ENCODE measurements at regions not wholly inside any gene's neighbourhood (a gene's known extent, or its start where the extent isn't known, plus 50 kb on each side); places are given as distances from the start of the nearest gene placed in this dataset.

DNA sequence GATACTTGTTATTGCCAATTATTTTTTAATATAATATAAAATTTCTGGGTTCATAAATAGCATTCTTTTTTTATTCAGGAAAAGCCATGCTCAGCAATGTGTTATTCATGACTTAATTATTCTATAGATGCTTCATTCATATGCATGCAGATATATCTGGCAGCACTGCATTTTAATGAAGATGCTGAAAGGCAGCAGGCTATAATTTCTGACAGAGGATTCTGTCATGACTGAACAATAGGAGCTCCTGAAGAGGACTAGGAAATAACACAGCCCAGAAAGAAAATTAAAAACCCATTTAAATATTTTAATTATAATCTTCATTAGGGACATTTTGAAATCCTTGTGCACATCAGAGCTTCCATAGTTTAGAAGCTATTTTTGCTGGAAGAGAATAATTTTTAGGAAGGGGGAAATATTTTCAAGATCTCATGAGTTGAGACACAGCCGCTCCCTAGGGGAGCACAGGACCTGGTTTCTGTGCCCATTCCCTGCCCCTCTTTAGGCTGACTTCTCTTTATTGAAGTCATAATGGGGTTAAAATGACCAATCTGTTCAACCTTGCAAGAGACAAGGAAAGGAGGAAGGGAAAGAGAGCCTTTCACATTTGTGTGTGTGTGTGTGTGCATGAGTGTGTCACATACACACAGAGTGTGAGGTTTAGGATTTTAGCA, 83.9 kb downstream of the RPE65 start:
- Histone ChIP-seq H3K9me1 (ENCODE audit: insufficient read depth, low read length) (no peaks in the 10 kb centered on the region), H3K4me1 (ENCODE audit: control insufficient read depth, insufficient read depth, low read length) (no peaks in the 10 kb centered on the region; the same call in 1 of the 2 replicates), H4K20me1 (ENCODE audit: insufficient read depth, low read length) (no peaks in the 10 kb centered on the region), H2AFZ (replicated peaks; ENCODE audit: low read length, poor library complexity) (no peak overlapping the region), H4K5ac (ENCODE audit: low read depth, low read length) (no peak overlapping the region), H3K36me3 (ENCODE audit: control insufficient read depth, insufficient read depth, low read length) (no peaks in the 10 kb centered on the region), H3K23ac (ENCODE audit: low read depth, low read length) (no peak overlapping the region; the same call in 1 of the 2 replicates), H3K4me2 (ENCODE audit: low read depth, low read length) (no peak overlapping the region), H3K27me3 (ENCODE audit: control insufficient read depth, insufficient read depth, low read length) (no peaks in the 10 kb centered on the region), H3K18ac (ENCODE audit: low read depth, low read length) (no peak overlapping the region), H3K9me3 (ENCODE audit: control insufficient read depth, insufficient read depth, low read length) (no peaks in the 10 kb centered on the region), H2BK15ac (ENCODE audit: low read depth, low read length) (no peak overlapping the region), H2BK20ac (ENCODE audit: low read depth, low read length) (no peak overlapping the region), H2BK5ac (ENCODE audit: low read depth, low read length, poor library complexity, severe bottlenecking) (no peak overlapping the region), H3K9ac (ENCODE audit: low read depth, low read length) (no peak overlapping the region), H4K91ac (ENCODE audit: insufficient read depth, low read depth, low read length) (no peak overlapping the region), H4K8ac (ENCODE audit: low read depth in 2 of 2, low read length in 2 of 2) (no peak overlapping the region), H3K4ac (ENCODE audit: low read depth, low read length) (no peak overlapping the region), H3K56ac (ENCODE audit: extremely low read depth, insufficient read depth, low read length) (no peak overlapping the region), H2BK120ac (ENCODE audit: low read depth, low read length) (no peak overlapping the region), H3K79me1 (ENCODE audit: low read depth in 1 of 2, low read length in 2 of 2) (no peaks in the 10 kb centered on the region), H3K14ac (replicated peaks; ENCODE audit: low read depth, low read length) (no peak overlapping the region), H2AK5ac (ENCODE audit: low read depth, low read length) (no peak overlapping the region), H3K4me3 (ENCODE audit: insufficient read depth, low read depth, low read length) (no peak overlapping the region), H2AK9ac (replicated peaks; ENCODE audit: low read depth, low read length, poor library complexity) (no peak overlapping the region), H3K27ac (ENCODE audit: insufficient read depth, low read length) (no peak overlapping the region)
- dilution Hi-C loops (cut with HindIII; ENCODE audit: low sequenced_read_pairs, unreplicated experiment) (no loop called here), in situ Hi-C loops (cut with MboI; ENCODE audit: low sequenced_read_pairs) (loop anchor here (25.0 kb wide), 1 partner anchor 829 kb away; no protein-coding TSS in a partner anchor), intact Hi-C loops (cut with micrococcal nuclease) (no loop called here)
- CTCF ChIA-PET, result no interaction called here
- no CpG with 5 or more reads among the region's 1 CpG for WGBS, 2 experiments (ENCODE audit: extremely low coverage in 2 of 2, insufficient read length in 1 of 2)
- BruUV-seq (replicated peaks), result no TSS peak
- ATAC-seq (ENCODE audit: low read depth) (no peak), DNase-seq (no peak)
- POLR2A ChIA-PET (ENCODE audit: unreplicated experiment), result no interaction called here
- TF ChIP-seq FOS (IDR thresholded peaks at IDR 0.05; ENCODE audit: low read depth, low read length) (no peak), NFE2L2 (IDR thresholded peaks at IDR 0.05; ENCODE audit: low read depth, low read length) (no peak), BHLHE40 (IDR thresholded peaks at IDR 0.05; ENCODE audit: low read depth, low read length) (no peak), RAD21 (IDR thresholded peaks at IDR 0.05; ENCODE audit: low read length) (no peak), CEBPB (IDR thresholded peaks at IDR 0.05; ENCODE audit: low read depth, low read length) (no peak), MAFK (IDR thresholded peaks at IDR 0.05; ENCODE audit: low read depth, low read length) (no peak), ELK1 (IDR thresholded peaks at IDR 0.05; ENCODE audit: borderline replicate concordance, low read depth, low read length) (no peak), USF2 (IDR thresholded peaks at IDR 0.05; ENCODE audit: low read depth, low read length) (no peak)

All from IMR-90 (cell line).